Psoas muscle (tissue), 7 donors: ENCODE measurements at regions not wholly inside any gene's neighbourhood (a gene's known extent, or its start where the extent isn't known, plus 50 kb on each side); places are given as distances from the start of the nearest gene placed in this dataset.
"Not testable (repeated sequence)": the region's sequence is repeated elsewhere in the genome, so short reads cannot be mapped to it uniquely, and the experiment has no call there.

Source experiments
- ATAC-seq, 4 donors: fragments of 200-7000 bp; cut with Tn5 transposase; one replicate each; pipeline ENCODE4 v1.9.1; 2020; ENCODE audit warnings: moderate library complexity in 3 of 4, mild to moderate bottlenecking in 2 of 4
- DNase-seq, 2 donors: peaks; one replicate each; pipeline ENCODE4 v3.0.0-alpha.2; 2020
- H3K27ac ChIP-seq: fragments of 200-600 bp; one replicate; pipeline ENCODE4 v1.8.0; 2022
- H3K27me3 ChIP-seq, 3 donors: fragments of 200-600 bp in 1 of 3; one replicate each; pipeline versions ENCODE4 v1.6.1 to v1.8.0; 2013 to 2022; ENCODE audit warnings: low read length in 2 of 3, mild to moderate bottlenecking in 2 of 3, moderate library complexity in 1 of 3; ENCODE audit not compliant: insufficient read depth in 3 of 3
- H3K36me3 ChIP-seq, 2 donors: fragments of 200-600 bp in 1 of 2; one replicate each; pipeline versions ENCODE4 v1.6.1 to v1.8.0; 2013 to 2022; ENCODE audit warnings: low read depth in 1 of 2, mild to moderate bottlenecking in 1 of 2, moderate library complexity in 1 of 2; ENCODE audit not compliant: insufficient read depth in 1 of 2
- H3K4me1 ChIP-seq: fragments of 200-600 bp; one replicate; pipeline ENCODE4 v1.8.0; 2022
- H3K4me3 ChIP-seq: fragments of 200-600 bp; one replicate; pipeline ENCODE4 v1.8.0; 2022; ENCODE audit warnings: mild to moderate bottlenecking
- H3K9me3 ChIP-seq: fragments of 200-600 bp; one replicate; pipeline ENCODE4 v1.8.0; 2022
- CTCF ChIP-seq: fragments of 200-600 bp; IDR thresholded peaks from one replicate; pipeline ENCODE4 v1.8.0; 2022; ENCODE audit warnings: antibody characterized with exemption
- WGBS, 3 donors: extraction: QIAGEN DNeasy Blood & Tissue Kit; methylation state at CpG; one replicate each; pipeline versions ENCODE4 v1.1.6 to v1.1.7; 2013; 5-methylcytosine and 5-hydroxymethylcytosine counted together
- intact Hi-C, 2 donors: fragments of 100-400 bp; cut with DNase I; formaldehyde crosslinking; loops; one replicate each; pipeline versions ENCODE4 v1.11.0 to v1.14.2; 2022
- donor health status: healthy with polysubstance abuse.
- donor health status: DM: no; HTN: no; CAD: no; lungs with moderate emphysema.
- donor health status: Bipolar disorder and iron deficiency.
- donor health status: healthy.
- donor health status: DM: yes; HTN: yes; CAD: no.
- donor health status: DM: no; HTN: no; CAD: no.
- donor health status: DM: yes; HTN: yes; CAD: no.

GRCh38 chr4:104272966-104273365, 221.7 kb downstream of the CXXC4 start:
- no peaks in the 10 kb centered on the region for H3K4me1 ChIP-seq
- H3K4me3 ChIP-seq: no peak overlapping the region
- intact Hi-C loops: no loop called here
- no peak overlapping the region for H3K27ac ChIP-seq
- H3K9me3 ChIP-seq: no peaks in the 10 kb centered on the region
- H3K36me3 ChIP-seq: no peaks in the 10 kb centered on the region
- H3K27me3 ChIP-seq: no peaks in the 10 kb centered on the region
- no peak for TF ChIP-seq CTCF
- WGBS, 3 donors: 54 to 64% (median 60%) methylated on average over 2 of the region's 2 CpGs
- ATAC-seq (no peak), DNase-seq (no peak)

DNA sequence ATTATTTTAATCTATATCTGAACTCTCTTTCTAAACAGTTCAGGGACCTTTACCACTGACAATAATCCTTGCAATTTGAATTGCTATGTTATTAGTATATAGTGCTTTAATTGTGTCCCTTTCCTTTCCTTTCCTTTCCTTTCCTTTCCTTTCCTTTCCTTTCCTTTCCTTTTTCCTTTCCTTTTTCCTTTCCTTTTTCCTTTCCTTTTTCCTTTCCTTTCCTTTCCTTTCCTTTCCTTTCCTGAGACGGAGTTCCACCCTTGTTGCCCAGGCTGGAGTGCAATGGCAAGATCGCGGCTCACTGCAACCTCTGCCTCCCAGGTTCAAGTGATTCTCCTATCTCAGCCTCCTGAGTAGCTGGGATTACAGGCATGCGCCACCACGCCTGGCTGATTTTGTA, 225.1 kb downstream of the CXXC4 start:
- H3K27me3 ChIP-seq, ATAC-seq, DNase-seq, H3K4me3 ChIP-seq, H3K27ac ChIP-seq, H3K36me3 ChIP-seq, intact Hi-C loops, H3K9me3 ChIP-seq, H3K4me1 ChIP-seq: not testable (repeated sequence)
- WGBS, 3 donors: 87 to 95% (median 94%) methylated on average over 5 of the region's 5 CpGs

GRCh38 chr4:104263100-104263499, 231.6 kb downstream of the CXXC4 start:
- 74 to 83% (median 83%) methylated on average over 3 of the region's 3 CpGs for WGBS, 3 donors

GRCh38 chr4:104262678-104263077, 232.0 kb downstream of the CXXC4 start:
- no peak for DNase-seq
- no peak for TF ChIP-seq CTCF
- no peaks in the 10 kb centered on the region for H3K4me1 ChIP-seq
- H3K27me3 ChIP-seq: no peaks in the 10 kb centered on the region
- no peak overlapping the region for H3K27ac ChIP-seq
- no peak overlapping the region for H3K4me3 ChIP-seq
- ATAC-seq: no peak
- WGBS, 3 donors: 76 to 83% (median 77%) methylated on average over 2 of the region's 2 CpGs
- intact Hi-C loops: no loop called here
- H3K9me3 ChIP-seq: no peaks in the 10 kb centered on the region
- no peaks in the 10 kb centered on the region for H3K36me3 ChIP-seq

More at GRCh38 chr4:104263100-104263499, 231.6 kb downstream of the CXXC4 start:
- no peak for ATAC-seq
- Histone ChIP-seq H3K9me3 (no peaks in the 10 kb centered on the region), H3K4me1 (no peaks in the 10 kb centered on the region), H3K4me3 (no peak overlapping the region), H3K27me3 (no peaks in the 10 kb centered on the region), H3K36me3 (no peaks in the 10 kb centered on the region), H3K27ac (no peak overlapping the region)
- intact Hi-C loops: no loop called here
- DNase-seq: no peak
- no peak for TF ChIP-seq CTCF

DNA sequence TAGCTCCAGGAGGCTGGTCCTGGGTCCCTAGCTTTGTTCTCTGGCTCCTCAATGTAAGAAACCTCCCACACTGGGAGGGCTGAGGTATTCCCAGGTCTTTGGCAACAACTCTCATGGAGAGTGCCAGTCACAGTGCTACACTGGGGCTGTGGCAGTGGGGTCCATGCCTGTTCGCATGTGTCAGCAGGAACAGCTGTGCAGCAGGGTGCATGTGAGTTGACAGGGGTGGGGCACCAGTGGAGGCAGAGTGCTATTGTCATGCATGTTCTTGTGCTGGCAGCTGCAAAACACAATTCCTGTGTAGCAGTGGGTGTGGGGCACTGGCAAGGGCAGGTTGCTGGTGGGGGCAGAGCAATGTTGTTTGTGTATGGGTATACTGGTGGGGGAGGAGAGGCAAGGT, 246.0 kb downstream of the CXXC4 start:
- no peaks in the 10 kb centered on the region for H3K27me3 ChIP-seq
- H3K4me1 ChIP-seq: no peaks in the 10 kb centered on the region
- intact Hi-C loops: no loop called here
- DNase-seq (no peak), ATAC-seq (no peak)
- H3K36me3 ChIP-seq: no peaks in the 10 kb centered on the region
- no peak overlapping the region for H3K27ac ChIP-seq
- 45 to 65% (median 57%) methylated on average over 1 of the region's 1 CpG for WGBS, 3 donors
- no peaks in the 10 kb centered on the region for H3K9me3 ChIP-seq
- no peak overlapping the region for H3K4me3 ChIP-seq
- no peak for TF ChIP-seq CTCF
